Activated CD4-positive, alpha-beta T cell treated with anti-CD3 and anti-CD28 coated beads, Interleukin-2, Interleukin-6, amounts not matched to agents 100 ng/mL and 50 ng/mL, durations not matched to agents 16 hours and 8 hours (primary cell): ENCODE measurements at regions not wholly inside any gene's neighbourhood (a gene's known extent, or its start where the extent isn't known, plus 50 kb on each side); places are given as distances from the start of the nearest gene placed in this dataset.
"Not testable (repeated sequence)": the region's sequence is repeated elsewhere in the genome, so short reads cannot be mapped to it uniquely, and the experiment has no call there.

Source experiments
- DNase-seq: peaks from one replicate; pipeline ENCODE4 v3.0.0-alpha.2; 2020

DNA sequence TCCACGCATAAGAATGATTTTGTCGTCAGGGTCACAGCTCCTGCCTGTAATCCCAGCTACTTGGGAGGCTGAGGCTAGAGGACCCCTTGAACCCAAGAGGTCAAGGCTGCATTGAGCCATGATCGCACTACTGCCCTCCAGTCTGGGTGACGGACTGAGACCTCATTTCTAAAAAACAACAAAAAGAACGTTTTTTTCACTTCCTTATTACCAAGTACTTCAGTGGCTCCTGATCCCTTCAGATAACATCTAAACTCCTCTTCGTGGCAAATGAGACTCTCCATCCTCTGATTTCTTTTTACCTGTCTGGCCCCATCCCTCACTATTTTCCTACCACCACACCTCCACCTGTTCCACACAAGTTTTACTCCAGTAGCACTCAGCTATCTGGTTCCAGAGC lies 105.4 kb upstream of the TLK1 start:
- no peak for DNase-seq

GRCh38 chr2:171261529-171261928 lies 100.8 kb upstream of the TLK1 start:
- DNase-seq, result not testable (repeated sequence)

DNA sequence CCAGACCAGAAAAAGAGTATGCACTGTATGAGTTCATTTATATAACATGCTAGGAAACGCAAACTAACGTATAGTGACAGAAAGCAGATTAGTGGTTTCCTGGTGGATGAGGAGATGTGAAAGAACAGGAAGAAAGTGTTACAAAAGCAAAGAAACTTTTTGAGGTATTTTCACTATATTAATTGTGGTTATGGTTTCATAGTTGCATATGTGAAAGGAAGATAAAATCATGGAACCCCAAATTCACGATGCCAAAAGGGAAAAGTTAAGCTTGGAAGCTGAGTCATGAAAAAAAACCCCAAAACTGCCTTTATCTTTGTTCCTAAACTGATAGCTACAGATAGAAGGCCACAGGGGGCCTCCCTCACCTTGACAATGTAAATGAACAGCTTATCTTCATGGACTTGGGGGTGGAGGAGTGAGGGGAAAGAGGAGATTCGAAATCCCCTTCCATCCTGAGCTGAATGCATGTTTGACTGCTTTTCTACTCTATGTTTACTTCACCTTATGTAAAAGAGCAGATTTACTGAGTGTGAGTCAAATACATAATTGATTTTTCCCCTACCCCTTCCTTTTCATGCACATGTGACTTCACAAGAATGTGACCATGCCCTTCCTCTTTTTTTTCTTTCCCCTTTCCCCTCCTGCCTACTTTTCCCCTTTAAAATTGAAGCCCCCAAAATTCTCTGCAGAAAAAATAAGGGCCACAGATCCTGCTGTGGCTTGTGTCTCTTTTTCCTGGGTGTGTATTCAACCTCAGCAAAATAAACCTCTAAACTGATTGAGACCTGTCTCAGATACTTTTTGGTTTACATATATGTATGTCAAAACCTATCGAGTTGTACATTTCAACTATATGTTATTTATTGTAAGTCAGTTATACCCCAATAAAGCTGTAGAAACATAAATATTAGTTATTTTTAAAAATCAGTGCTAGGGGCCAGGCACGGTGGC lies 100.1 kb upstream of the TLK1 start:
- DNase-seq, result peak; percentile 55

GRCh38 chr2:171254666-171255065 lies 94.0 kb upstream of the TLK1 start:
- DNase-seq, result no peak

GRCh38 chr2:171253900-171254650 lies 93.4 kb upstream of the TLK1 start:
- DNase-seq, result no peak

DNA sequence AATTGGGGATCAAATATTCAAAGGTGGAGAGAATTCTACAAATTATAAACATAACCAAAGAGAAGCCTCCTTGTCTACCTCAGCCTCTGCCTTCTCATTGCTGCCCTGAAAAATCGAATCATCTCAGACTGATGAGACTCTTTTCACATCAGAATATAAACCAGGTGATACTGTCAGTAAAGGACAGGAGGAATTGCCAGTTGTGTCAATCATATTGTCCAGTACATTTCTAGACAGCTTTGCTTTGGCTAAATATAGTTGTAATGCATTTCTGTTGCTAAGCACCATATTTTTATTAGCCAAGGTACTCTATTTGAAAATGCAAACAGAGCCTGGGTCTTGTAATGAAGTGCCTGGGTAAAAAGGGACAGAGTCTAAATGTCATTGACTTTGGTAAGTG lies 92.6 kb upstream of the TLK1 start:
- no peak for DNase-seq

DNA sequence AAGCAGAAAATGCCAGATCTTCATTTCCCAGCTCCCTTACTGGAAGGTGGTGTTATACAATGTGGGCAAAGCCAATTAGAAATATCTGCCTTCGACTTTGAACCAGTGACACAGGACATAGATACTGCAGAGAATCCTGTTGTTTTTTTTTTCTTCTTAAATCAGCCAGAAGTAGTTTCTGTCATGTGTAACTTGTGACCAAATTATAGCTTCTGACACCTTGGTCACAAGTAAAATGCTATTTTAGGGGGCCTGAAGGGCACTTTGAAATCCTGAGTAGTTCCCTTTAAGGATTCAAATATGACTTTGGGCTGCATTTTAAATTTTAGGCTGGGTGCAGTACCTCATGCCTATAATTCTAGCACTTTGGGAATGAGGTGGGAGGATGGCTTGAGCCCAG lies 89.0 kb upstream of the TLK1 start:
- DNase-seq, result no peak

DNA sequence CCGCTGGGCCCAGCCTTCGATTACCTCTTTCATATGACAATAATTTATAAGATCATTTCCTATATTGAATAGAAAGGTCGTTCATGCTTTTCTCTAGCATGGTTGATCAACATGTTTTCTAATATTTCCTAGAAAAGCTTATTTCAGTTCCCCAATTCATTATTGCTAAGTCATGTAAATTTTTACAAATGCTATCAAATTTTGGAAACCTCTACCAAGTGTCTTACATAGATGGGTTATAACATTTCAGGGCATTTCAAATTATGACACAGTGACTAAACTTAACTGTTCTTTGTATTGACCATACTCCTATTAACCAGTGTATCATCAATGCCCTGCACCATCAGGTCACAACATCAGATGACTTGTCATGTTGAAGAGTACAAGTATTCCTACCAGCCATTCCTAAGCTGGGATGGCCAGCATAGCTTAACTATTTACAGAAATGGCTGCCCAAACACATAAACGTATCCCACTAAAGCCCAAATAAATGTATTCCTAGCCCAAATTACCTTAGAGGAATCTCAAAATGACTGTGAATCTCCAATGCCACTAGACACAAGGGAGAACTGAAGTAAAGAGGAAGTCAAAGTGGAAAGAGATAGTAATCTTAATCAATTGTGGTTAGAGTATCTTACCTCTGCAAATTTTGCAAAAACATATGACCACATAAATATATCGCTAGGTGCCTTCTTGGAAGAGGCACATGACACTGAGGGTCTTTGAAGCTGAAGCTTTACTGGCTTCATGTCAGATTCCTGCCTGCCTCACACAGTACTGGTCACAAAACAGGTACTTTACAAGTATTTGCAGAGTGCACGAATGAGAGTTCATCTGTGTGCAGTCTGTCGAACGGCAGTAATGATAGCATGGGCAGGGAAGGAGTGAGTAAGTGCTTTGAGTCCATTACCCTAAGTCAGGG lies 87.3 kb upstream of the TLK1 start:
- DNase-seq, result peak; percentile 45

GRCh38 chr2:171244970-171245782 lies 84.5 kb upstream of the TLK1 start:
- DNase-seq, result no peak

GRCh38 chr2:171244466-171244969 lies 83.8 kb upstream of the TLK1 start:
- peak; percentile 35 for DNase-seq

DNA sequence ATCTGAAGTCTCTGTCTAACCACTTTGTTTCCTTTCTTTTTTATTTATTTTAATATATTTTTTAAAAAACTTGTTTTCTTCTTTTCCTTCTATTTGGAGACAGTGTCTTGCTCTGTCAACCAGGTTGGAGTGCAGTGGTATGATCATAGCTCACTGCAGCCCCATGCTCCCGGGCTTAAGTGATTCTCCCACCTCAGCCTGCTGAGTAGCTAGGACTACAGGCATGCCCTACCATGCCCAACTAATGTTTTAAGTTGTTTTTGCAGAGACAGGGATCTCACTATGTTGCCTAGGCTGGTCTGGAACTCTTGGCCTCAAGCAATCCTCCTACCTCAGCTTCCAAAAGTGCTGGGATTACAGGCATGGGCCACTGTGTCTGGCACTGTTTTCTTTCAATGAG lies 81.1 kb upstream of the TLK1 start:
- no peak for DNase-seq

DNA sequence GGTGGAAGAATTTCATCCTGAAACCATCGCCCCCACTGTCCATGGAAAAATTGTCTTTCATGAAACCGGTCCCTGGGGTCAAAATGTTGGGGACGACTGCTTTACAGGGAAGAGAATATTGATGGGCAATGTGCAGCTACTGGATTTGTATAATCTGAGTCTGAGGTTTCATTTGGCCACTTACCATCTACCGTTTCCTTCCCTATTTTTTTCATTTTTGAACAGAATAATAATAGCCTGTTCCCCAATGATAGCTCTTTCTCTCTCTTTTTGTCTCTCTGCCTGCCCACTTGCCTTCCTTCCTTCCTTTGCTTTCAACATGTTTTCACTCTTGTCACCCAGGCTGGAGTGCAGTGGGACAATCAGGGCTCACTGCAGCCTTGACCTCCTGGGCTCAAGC lies 78.3 kb upstream of the TLK1 start:
- DNase-seq, result no peak

GRCh38 chr2:171237751-171238505 lies 77.2 kb upstream of the TLK1 start:
- no peak for DNase-seq

DNA sequence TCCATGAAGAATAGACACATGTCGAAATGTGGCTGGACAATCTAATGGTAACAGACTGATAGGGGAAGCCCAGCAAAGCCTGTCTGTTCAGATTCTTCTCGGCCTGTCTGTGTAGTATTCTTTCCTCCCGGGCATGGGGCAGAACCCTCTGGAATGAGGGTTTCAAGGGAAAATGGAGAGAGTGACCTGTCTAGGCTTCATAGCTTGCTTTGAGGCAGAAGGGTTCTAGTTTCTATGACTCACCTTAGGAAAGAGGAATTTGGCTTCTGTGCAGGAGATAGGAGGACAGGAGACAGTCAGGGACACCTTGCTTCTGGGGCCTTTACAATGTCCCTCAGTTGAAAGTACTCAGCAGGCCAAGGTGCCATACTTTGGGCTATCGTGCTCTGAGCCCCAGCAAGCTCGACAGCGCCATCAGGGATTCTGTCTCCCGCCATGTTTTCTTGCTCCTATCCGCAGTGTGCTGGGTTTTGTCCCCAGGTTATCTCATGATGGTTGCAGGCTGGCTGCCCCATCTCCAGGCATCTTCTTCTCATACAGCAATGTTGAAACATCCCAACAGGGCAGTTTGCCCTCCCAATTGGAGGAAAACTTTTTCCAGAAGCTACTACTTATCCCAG lies 74.7 kb upstream of the TLK1 start:
- DNase-seq, result no peak

- no peak for DNase-seq
These were observed 69.5 kb upstream of the TLK1 start for GRCh38 chr2:171230176-171230575.

DNA sequence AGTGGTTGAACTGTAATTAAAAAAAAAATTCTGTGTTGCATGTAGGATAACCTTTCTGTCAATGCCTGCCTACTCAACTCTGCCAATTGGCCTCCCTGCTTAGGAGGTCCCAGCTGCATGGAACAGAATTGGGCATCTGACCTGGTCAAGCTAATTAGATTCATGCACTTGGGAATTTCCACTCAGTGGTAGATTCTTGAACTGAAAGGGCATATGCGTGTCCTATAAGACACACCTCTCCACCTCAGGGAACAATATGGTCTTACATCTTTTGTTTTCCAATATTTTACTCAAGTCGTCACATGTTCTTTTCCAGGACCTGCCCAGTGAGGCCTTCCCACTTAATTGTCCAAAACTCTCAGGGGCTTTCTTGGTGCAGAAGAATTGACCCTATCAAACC lies 68.1 kb upstream of the TLK1 start:
- DNase-seq, result no peak

DNA sequence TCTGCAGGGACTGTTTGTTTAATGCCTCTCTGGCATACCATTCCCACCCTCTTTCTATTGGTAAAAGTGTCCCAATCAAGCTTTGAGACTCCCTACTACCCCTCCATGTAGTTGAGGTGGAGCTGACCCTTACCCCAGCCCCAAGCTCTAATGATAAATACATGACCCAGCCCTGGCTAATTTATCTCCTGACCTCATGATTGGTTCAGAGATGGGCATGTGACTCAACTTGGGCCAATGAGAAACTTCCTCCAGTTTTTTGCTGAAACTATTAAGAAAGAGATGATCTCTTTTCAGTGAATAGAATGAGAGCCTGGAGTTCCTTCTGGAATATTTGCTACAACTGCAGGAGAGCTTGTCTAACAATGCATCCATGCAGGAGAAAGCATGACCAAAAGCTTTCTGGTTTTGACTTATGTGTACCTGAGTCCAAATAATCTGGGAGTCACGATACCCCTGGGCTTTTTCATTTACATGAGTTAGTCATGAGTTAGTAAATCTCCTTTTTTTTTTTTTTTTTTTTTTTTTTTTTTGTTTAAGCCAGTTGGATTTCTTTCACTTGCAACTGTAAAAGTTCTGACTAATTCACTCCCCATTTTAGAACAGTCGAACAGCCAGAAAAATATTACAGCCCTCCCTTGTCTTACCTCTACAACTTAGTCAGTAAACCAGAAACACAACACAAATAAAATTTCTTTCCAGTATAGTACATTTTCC lies 66.5 kb upstream of the TLK1 start:
- no peak for DNase-seq

- DNase-seq, result no peak
These were observed 65.8 kb upstream of the TLK1 start for GRCh38 chr2:171226461-171226860.

GRCh38 chr2:171225989-171226388 lies 65.3 kb upstream of the TLK1 start:
- DNase-seq, result no peak
